ENCODE measurements at regions not wholly inside any gene's neighbourhood (a gene's known extent, or its start where the extent isn't known, plus 50 kb on each side); places are given as distances from the start of the nearest gene placed in this dataset.

- Histone ChIP-seq H3K9ac (ENCODE audit: low read depth in 1 of 2, low read length in 2 of 2) (no peak overlapping the region), H3K27me3 (ENCODE audit: control insufficient read depth in 4 of 4, insufficient read depth in 4 of 4, low read length in 3 of 4) (no peaks in the 10 kb centered on the region), H3K36me3 (ENCODE audit: control insufficient read depth in 4 of 4, insufficient read depth in 3 of 4, low read depth in 1 of 4, low read length in 3 of 4) (no peaks in the 10 kb centered on the region), H3K9me3 (ENCODE audit: control insufficient read depth in 4 of 4, low read length in 3 of 4) (no peaks in the 10 kb centered on the region), H3K4me3 (ENCODE audit: low read depth in 1 of 3, low read length in 3 of 3) (no peak overlapping the region), H3K4me1 (ENCODE audit: control insufficient read depth in 4 of 4, insufficient read depth in 4 of 4, low read length in 3 of 4) (peaks cover 0 to 1% (median 0%) of the 10 kb centered on the region in 4 donors), H3K27ac (ENCODE audit: low read depth in 1 of 2, low read length in 2 of 2) (no peak overlapping the region)
- no peak for TF ChIP-seq RXRA (IDR thresholded peaks at IDR 0.05)
- TF ChIP-seq ATF3 (IDR thresholded peaks at IDR 0.05), result no peak
- TF ChIP-seq CTCF (IDR thresholded peaks at IDR 0.05; ENCODE audit: low read depth, low read length, missing input control), result no peak
- TF ChIP-seq FOXA1 (IDR thresholded peaks at IDR 0.05), result no peak
- no peak for DNase-seq (ENCODE audit: low spot score)
- 87% methylated on average over 2 of the region's 2 CpGs for WGBS
Measured at GRCh38 chr2:144322379-144322778, 197.5 kb downstream of the ZEB2 start.

- TF ChIP-seq SP1 (IDR thresholded peaks at IDR 0.05), result no peak
- no peak for TF ChIP-seq HNF4G (IDR thresholded peaks at IDR 0.05)
- no peak for TF ChIP-seq CTCF (IDR thresholded peaks at IDR 0.05; ENCODE audit: low read depth, low read length, missing input control)
- no peak for TF ChIP-seq GABPA (IDR thresholded peaks at IDR 0.05 in 1 of 2, conservative IDR thresholded peaks at IDR 0.05 in 1 of 2)
- no peak for TF ChIP-seq MAX (IDR thresholded peaks at IDR 0.05)
- TF ChIP-seq HNF4A (conservative IDR thresholded peaks at IDR 0.05), result peak in 1 of 2 donors; percentile 13
- no peak for TF ChIP-seq FOXA1 (IDR thresholded peaks at IDR 0.05)
- Histone ChIP-seq H3K36me3 (ENCODE audit: control insufficient read depth in 4 of 4, insufficient read depth in 3 of 4, low read depth in 1 of 4, low read length in 3 of 4) (no peaks in the 10 kb centered on the region), H3K27me3 (ENCODE audit: control insufficient read depth in 4 of 4, insufficient read depth in 4 of 4, low read length in 3 of 4) (no peaks in the 10 kb centered on the region), H3K9ac (ENCODE audit: low read depth in 1 of 2, low read length in 2 of 2) (no peak overlapping the region), H3K9me3 (ENCODE audit: control insufficient read depth in 4 of 4, low read length in 3 of 4) (no peaks in the 10 kb centered on the region), H3K4me1 (ENCODE audit: control insufficient read depth in 4 of 4, insufficient read depth in 4 of 4, low read length in 3 of 4) (peaks cover 0 to 1% (median 0%) of the 10 kb centered on the region in 4 donors), H3K4me3 (ENCODE audit: low read depth in 1 of 3, low read length in 3 of 3) (no peak overlapping the region), H3K27ac (ENCODE audit: low read depth in 1 of 2, low read length in 2 of 2) (no peak overlapping the region)
- DNase-seq (ENCODE audit: low spot score), result no peak
- WGBS, result 35% methylated on average over 1 of the region's 1 CpG
Measured at GRCh38 chr2:144320491-144320890, 199.4 kb downstream of the ZEB2 start.

- 96% methylated on average over 2 of the region's 2 CpGs for WGBS
- Histone ChIP-seq H3K9ac (ENCODE audit: low read depth in 1 of 2, low read length in 2 of 2) (no peak overlapping the region), H3K27me3 (ENCODE audit: control insufficient read depth in 4 of 4, insufficient read depth in 4 of 4, low read length in 3 of 4) (no peaks in the 10 kb centered on the region), H3K9me3 (ENCODE audit: control insufficient read depth in 4 of 4, low read length in 3 of 4) (no peaks in the 10 kb centered on the region), H3K4me3 (ENCODE audit: low read depth in 1 of 3, low read length in 3 of 3) (no peak overlapping the region), H3K4me1 (ENCODE audit: control insufficient read depth in 4 of 4, insufficient read depth in 4 of 4, low read length in 3 of 4) (peaks cover 0 to 1% (median 0%) of the 10 kb centered on the region in 4 donors), H3K27ac (ENCODE audit: low read depth in 1 of 2, low read length in 2 of 2) (no peak overlapping the region), H3K36me3 (ENCODE audit: control insufficient read depth in 4 of 4, insufficient read depth in 3 of 4, low read depth in 1 of 4, low read length in 3 of 4) (no peaks in the 10 kb centered on the region)
- TF ChIP-seq YY1 (IDR thresholded peaks at IDR 0.05) (no peak), ATF3 (IDR thresholded peaks at IDR 0.05) (no peak), TAF1 (conservative IDR thresholded peaks at IDR 0.05) (no peak), HNF4A (conservative IDR thresholded peaks at IDR 0.05) (no peak), REST (IDR thresholded peaks at IDR 0.05) (no peak), RXRA (IDR thresholded peaks at IDR 0.05) (no peak), NR2F2 (IDR thresholded peaks at IDR 0.05) (no peak), FOXA1 (IDR thresholded peaks at IDR 0.05) (no peak), MAX (IDR thresholded peaks at IDR 0.05) (no peak), CTCF (IDR thresholded peaks at IDR 0.05; ENCODE audit: low read depth, low read length, missing input control) (no peak)
- DNase-seq (ENCODE audit: low spot score), result no peak
Measured at GRCh38 chr2:144317071-144317738, 202.7 kb downstream of the ZEB2 start.
